KOPT-K1 (cell line): ENCODE measurements at regions not wholly inside any gene's neighbourhood (a gene's known extent, or its start where the extent isn't known, plus 50 kb on each side); places are given as distances from the start of the nearest gene placed in this dataset.

Experiments used
- H3K27ac ChIP-seq: fragments of 200-600 bp; sonication (generic); 2 replicates; pipeline ENCODE4 v1.5.1; 2016; ENCODE audit warnings: antibody characterized with exemption, mild to moderate bottlenecking, low read depth, low read length; ENCODE audit not compliant: poor library complexity, severe bottlenecking
- H3K36me3 ChIP-seq: fragments of 200-600 bp; sonication (generic); 2 replicates; pipeline ENCODE4 v1.5.1; 2017; ENCODE audit warnings: antibody characterized with exemption, mild to moderate bottlenecking, low read length, moderate library complexity; ENCODE audit not compliant: insufficient read depth
- H3K9me3 ChIP-seq: fragments of 200-600 bp; sonication (generic); 2 replicates; pipeline ENCODE4 v1.5.1; 2017; ENCODE audit warnings: antibody characterized with exemption, low read length, mild to moderate bottlenecking; ENCODE audit not compliant: insufficient read depth, poor library complexity, severe bottlenecking

DNA sequence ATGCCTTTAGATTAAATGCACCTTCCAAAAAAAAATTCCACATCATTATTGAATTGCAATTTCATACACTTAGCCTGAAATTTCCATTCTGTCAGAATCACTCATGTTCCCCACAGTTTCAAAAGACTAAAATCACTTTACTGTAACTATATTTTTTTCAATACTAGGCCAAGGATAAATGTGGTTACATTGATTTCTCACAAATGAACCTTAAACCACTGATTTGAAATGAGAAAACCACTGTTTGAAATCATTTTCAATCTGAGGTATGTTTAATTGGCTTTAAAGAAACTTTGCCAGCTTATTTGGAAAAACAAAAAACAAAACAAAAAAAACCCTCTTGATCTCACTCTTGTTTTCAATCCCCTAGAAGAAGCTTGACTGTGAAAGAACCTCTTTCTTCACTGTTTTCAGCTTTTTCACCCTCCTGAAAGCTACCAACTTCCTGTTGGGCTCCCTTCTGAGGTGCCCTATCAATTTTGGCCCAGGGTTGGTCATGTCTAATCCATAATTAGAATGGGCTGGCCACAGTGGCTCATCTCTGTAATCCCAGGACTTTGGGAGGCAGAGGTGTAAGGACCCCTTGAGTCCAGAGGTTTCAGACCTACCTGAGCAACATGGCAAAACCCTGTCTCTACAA, 242.5 kb downstream of the ADGRG6 start:
- Histone ChIP-seq H3K27ac (peak overlapping the region; percentile 57), H3K9me3 (no peaks in the 10 kb centered on the region), H3K36me3 (no peaks in the 10 kb centered on the region)

GRCh38 chr6:142545147-142545546, 243.3 kb downstream of the ADGRG6 start:
- H3K27ac ChIP-seq: peak overlapping the region; percentile 57
- no peaks in the 10 kb centered on the region for H3K36me3 ChIP-seq
- H3K9me3 ChIP-seq: no peaks in the 10 kb centered on the region

DNA sequence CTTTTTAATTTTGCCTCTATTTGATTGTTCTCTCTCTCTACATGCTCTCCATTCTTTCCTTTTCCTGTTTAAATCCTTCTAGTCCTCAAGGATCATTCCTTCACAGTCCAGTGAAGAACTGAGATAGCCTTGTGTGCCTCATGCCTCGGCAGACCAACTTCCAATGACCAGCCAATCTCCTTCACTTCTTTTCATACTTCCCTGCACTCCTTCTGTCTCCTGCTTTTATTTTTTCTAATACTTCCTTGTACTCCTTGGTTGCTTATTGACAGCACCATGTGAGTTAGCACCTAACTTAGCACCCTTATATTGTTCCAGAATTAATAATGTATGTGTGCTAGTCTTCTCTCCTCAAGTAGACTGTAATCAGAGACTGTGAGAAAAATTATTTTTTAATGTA, 246.8 kb downstream of the ADGRG6 start:
- H3K27ac ChIP-seq: peak overlapping the region; percentile 10
- no peaks in the 10 kb centered on the region for H3K9me3 ChIP-seq
- no peaks in the 10 kb centered on the region for H3K36me3 ChIP-seq

- Histone ChIP-seq H3K27ac (no peak overlapping the region), H3K36me3 (no peaks in the 10 kb centered on the region), H3K9me3 (no peaks in the 10 kb centered on the region)
Observed at GRCh38 chr6:142550310-142551063, 248.7 kb downstream of the ADGRG6 start.

DNA sequence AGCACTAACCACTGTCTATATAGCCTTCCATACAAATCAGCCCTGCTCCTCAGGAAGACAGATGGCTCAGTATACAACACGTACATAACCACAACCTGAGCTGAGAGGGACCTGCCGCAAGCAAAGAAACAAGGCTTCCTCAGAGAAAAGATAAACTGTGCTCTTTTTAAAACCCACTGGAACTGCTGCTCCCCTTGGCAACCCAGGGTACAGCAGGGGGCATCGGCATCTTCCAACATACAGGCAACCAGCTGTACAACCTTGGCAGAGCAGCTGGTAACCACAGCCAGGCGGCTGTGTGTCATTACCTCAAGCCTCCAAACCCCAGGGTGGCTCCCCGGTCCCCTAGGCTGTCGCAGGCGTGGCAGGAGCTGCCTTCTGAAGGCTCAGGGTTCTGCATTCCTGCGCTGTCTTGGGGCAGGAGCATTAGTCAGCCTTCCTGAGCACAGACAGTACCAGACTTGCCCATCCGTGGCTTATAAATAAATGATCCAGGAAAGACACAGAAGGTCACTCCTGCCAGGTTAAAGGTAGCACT, 249.5 kb downstream of the ADGRG6 start:
- Histone ChIP-seq H3K36me3 (no peaks in the 10 kb centered on the region), H3K27ac (no peak overlapping the region)

DNA sequence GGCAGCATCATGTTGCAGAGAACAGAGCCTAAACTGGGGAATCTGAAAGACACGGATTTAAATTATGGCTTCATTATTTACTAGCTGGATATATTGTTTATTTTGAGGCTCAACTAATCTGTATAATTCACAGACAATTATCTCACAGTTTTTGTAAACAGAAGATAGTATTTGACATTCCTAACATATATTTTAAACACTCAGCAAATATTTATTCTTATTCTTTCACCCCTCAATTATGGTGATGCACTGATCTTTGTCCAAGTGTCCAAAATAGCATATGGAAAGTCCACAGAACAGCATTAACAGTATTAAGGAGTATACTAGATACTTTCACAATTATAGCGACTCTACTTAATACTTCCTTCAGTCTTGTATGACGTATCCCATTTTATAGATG, 257.0 kb downstream of the ADGRG6 start:
- no peaks in the 10 kb centered on the region for H3K36me3 ChIP-seq
- no peaks in the 10 kb centered on the region for H3K9me3 ChIP-seq
- no peak overlapping the region for H3K27ac ChIP-seq

More for the DNA sequence above, 249.5 kb downstream of the ADGRG6 start:
- no peaks in the 10 kb centered on the region for H3K9me3 ChIP-seq

DNA sequence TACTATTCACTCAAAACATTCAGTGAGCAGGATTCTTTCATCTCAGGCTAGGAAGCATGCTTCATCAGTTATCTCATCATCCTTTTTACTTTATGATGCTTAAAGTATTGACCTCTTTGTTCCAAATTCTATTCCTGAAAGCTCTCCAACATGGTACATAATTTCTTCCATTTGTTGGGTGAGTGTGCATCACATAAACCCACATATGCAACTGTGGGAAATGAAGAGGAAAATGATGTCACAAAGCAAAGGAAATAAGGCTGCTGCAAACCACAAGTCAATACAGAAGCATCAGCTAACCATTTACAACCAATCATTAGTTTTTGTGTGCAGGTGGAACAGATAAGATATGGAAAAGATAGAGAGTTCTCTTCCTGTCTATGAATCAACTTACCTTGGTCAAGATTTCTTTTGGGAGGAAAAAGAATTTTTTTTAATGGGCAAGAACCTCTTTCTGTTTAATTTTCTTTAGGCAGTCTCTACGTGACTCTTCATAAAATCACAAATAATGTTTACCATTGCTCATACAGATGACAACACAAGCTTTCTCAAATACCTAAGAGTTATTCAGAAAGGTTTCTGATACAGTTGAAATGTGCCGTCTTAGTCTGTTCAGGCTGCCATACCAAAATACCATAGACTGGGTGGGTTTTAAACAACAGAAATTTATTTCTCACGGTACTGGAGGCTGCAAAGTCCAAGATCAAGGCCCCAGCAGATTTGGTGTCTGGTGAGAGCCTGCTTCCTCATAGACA, 259.9 kb downstream of the ADGRG6 start:
- peak overlapping the region; percentile 51 for H3K27ac ChIP-seq
- H3K9me3 ChIP-seq: no peaks in the 10 kb centered on the region
- H3K36me3 ChIP-seq: no peaks in the 10 kb centered on the region

DNA sequence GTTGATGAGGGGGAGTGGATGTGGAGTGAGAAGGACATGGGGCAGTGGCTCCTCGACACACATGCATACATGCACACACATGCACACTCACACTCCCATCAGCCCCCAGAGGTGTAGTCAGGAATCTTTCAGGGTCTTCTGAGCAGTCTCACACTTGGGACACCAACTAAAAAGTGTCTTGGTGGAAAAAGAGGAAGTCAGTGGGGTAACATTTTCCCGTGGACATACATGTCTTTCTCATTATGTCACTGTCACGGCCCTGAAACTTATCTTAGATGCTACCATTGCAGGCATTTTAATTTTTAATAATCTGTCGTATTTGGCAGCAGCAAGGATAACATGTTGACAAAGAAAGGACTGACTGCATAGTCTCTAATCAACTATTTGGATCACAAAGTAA, 261.1 kb downstream of the ADGRG6 start:
- no peak overlapping the region for H3K27ac ChIP-seq
- H3K36me3 ChIP-seq: no peaks in the 10 kb centered on the region
- H3K9me3 ChIP-seq: no peaks in the 10 kb centered on the region

DNA sequence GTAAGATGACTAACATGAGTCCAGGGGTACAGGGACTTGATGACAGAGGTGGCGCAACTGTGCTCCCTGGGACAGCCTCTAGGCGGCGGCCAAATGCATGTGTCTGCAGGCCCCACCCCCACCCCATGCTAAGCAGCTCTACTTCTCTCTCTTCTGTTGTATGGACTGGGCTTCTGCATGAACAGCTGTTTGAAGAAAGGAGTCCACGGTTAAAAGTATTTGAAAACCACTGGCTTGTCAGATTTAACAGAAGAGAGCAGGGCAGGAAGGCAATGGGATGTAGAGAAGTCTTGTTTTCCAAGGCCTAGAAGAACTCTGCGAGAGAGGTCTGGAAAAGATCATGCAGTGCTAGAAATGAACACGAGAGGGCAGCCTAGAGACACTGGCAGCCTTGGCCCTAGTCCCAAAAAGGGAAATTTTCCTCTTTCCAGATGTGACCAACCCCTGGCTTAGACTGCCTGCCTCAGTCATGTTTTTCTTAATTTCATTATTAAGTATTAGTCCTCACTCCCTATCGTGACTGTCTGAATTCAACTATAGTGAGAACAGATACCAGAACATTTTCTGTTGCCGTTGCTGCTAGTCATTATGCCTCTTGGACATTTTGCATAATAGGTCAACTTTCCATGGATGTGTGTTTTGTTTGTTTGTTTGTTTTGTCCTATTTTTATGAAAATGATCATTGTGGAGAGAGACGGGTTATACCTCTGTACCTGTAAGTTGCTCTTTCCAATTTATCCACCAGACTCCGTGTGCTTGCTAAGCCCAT, 265.0 kb downstream of the ADGRG6 start:
- no peaks in the 10 kb centered on the region for H3K9me3 ChIP-seq
- H3K36me3 ChIP-seq: no peaks in the 10 kb centered on the region
- H3K27ac ChIP-seq: no peak overlapping the region

GRCh38 chr6:142567461-142567860, 265.7 kb downstream of the ADGRG6 start:
- Histone ChIP-seq H3K27ac (no peak overlapping the region), H3K36me3 (no peaks in the 10 kb centered on the region), H3K9me3 (peaks cover 4% of the 10 kb centered on the region)

- Histone ChIP-seq H3K36me3 (no peaks in the 10 kb centered on the region), H3K27ac (no peak overlapping the region), H3K9me3 (peaks cover 18% of the 10 kb centered on the region)
Observed at GRCh38 chr6:142568857-142569597, 267.2 kb downstream of the ADGRG6 start.

DNA sequence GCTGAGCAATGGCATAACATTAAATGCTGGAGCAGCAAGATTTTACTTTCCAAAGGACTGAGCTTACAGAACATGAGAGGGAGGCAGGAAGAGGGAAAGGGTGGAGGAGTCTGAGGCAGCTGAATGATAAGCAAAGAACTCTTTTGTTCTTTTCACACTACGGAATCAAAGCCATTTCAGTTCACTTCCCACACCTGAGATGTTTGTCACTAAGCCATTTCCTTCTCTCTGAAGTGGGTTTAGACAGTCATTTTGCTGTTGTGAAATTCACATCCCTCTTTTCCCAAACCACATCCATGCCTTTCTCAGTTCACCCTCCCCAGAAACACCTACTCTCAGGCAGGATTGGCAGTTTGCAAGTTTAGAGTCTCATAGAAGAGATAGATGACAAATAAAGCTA, 267.9 kb downstream of the ADGRG6 start:
- H3K36me3 ChIP-seq: no peaks in the 10 kb centered on the region
- H3K9me3 ChIP-seq: peaks cover 25% of the 10 kb centered on the region
- no peak overlapping the region for H3K27ac ChIP-seq

GRCh38 chr6:142570221-142570671, 268.4 kb downstream of the ADGRG6 start:
- H3K27ac ChIP-seq: no peak overlapping the region
- no peaks in the 10 kb centered on the region for H3K36me3 ChIP-seq
- peaks cover 31% of the 10 kb centered on the region for H3K9me3 ChIP-seq

GRCh38 chr6:142592876-142593275, 291.1 kb downstream of the ADGRG6 start:
- no peak overlapping the region for H3K27ac ChIP-seq
- peaks cover 11% of the 10 kb centered on the region for H3K9me3 ChIP-seq
- no peaks in the 10 kb centered on the region for H3K36me3 ChIP-seq
